ENCODE measurements at regions not wholly inside any gene's neighbourhood (a gene's known extent, or its start where the extent isn't known, plus 50 kb on each side); places are given as distances from the start of the nearest gene placed in this dataset.

- no peak for DNase-seq
These were observed 279.6 kb upstream of the PITRM1 start for GRCh38 chr10:3452173-3452626.

- no peak for DNase-seq
These were observed 279.1 kb upstream of the PITRM1 start for GRCh38 chr10:3451516-3452172.

- DNase-seq = no peak
These were observed 273.6 kb upstream of the PITRM1 start for GRCh38 chr10:3446221-3446620.

GRCh38 chr10:3445648-3446047 lies 273.1 kb upstream of the PITRM1 start:
- no peak for DNase-seq

GRCh38 chr10:3442451-3442990 lies 269.9 kb upstream of the PITRM1 start:
- no peak for DNase-seq

- DNase-seq = no peak
These were observed 266.6 kb upstream of the PITRM1 start for GRCh38 chr10:3439183-3439582.

- DNase-seq = no peak
These were observed 266.0 kb upstream of the PITRM1 start for GRCh38 chr10:3438606-3439005.

- DNase-seq = no peak
These were observed 263.1 kb upstream of the PITRM1 start for GRCh38 chr10:3435671-3436070.

- no peak for DNase-seq
These were observed 261.4 kb upstream of the PITRM1 start for GRCh38 chr10:3433988-3434387.

GRCh38 chr10:3433131-3433530 lies 260.5 kb upstream of the PITRM1 start:
- no peak for DNase-seq

GRCh38 chr10:3432081-3432825 lies 259.7 kb upstream of the PITRM1 start:
- no peak for DNase-seq

GRCh38 chr10:3430501-3430900 lies 257.9 kb upstream of the PITRM1 start:
- no peak for DNase-seq

GRCh38 chr10:3429676-3430075 lies 257.1 kb upstream of the PITRM1 start:
- no peak for DNase-seq

GRCh38 chr10:3428826-3429225 lies 256.2 kb upstream of the PITRM1 start:
- no peak for DNase-seq

GRCh38 chr10:3427950-3428354 lies 255.4 kb upstream of the PITRM1 start:
- DNase-seq = no peak

GRCh38 chr10:3427347-3427746 lies 254.8 kb upstream of the PITRM1 start:
- DNase-seq = no peak

- no peak for DNase-seq
These were observed 253.7 kb upstream of the PITRM1 start for GRCh38 chr10:3426190-3426845.

GRCh38 chr10:3425716-3426115 lies 253.1 kb upstream of the PITRM1 start:
- no peak for DNase-seq

- DNase-seq = no peak
These were observed 252.7 kb upstream of the PITRM1 start for GRCh38 chr10:3425261-3425660.

- DNase-seq = no peak
These were observed 251.7 kb upstream of the PITRM1 start for GRCh38 chr10:3424111-3424851.

- DNase-seq = no peak
These were observed 250.8 kb upstream of the PITRM1 start for GRCh38 chr10:3423384-3423783.

GRCh38 chr10:3422282-3422681 lies 249.7 kb upstream of the PITRM1 start:
- no peak for DNase-seq

All from central memory CD4-positive, alpha-beta T cell (primary cell).